Stimulated activated CD4-positive, alpha-beta T cell treated with anti-CD3 and anti-CD28 coated beads, Interleukin-1b, Interleukin-23, amount 100 ng/mL, for 1 hour (primary cell): ENCODE measurements at regions not wholly inside any gene's neighbourhood (a gene's known extent, or its start where the extent isn't known, plus 50 kb on each side); places are given as distances from the start of the nearest gene placed in this dataset.

Experiments used
- DNase-seq, 2 donors: peaks; one replicate each; pipeline ENCODE4 v3.0.0-alpha.2; 2020; ENCODE audit warnings: low read depth in 2 of 2

DNA sequence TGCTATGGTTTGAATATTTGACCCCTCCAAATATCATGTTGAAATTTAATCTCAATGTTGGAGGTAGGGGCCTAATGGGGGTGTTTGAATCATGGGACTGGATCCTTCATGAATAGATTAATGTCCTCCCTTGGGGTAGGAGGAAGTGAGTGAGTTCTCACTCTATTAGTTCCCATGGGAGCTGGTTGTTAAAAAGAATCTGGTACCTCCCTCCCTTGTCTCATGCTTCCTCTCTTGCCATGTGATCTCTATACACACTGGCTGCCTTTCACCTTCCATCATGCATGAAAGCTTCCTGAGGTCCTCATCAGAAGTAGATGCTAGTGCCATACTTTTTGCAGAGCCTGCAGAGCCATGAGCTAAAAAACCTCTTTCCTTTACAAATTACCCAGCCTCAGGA is 177.7 kb upstream of the MCTP2 start:
- no peak for DNase-seq

DNA sequence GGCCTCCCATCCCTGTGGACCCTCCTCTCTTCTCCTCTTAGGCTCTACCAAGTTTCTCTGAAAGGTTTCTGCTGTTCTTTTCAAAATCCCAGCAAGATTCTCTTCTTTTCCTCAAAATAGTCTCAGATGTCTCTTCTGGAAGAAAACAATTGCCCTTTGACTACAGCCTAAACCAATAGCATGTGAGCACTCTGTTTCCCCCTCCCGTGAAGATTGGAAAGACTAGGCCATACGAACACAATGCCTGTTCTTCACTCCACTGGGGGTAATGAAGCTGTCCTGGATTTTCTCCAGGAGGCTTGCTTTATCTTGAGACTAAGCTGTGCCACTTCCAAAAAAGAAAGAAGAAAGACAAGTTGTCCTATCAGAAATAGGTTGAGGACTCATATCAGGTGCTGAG is 178.7 kb upstream of the MCTP2 start:
- no peak for DNase-seq

DNA sequence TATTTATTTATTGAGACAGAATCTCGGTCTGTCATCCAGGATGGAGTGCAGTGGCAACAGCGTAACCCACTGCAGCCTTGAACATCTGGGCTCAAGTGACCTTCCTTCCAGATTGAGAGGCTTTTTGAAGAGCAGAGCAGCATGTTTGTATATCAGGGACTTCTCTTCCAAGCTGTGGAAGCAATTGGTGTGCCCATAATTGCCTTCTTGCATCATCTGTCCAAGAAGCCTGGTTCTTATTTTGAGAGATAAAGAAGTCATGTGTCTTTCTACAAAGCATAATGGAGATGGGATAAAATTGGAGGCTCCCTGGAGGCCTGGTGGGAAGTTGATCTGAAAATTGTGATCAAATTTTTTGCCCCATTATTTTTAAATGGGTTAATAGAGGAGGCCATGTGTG is 183.8 kb upstream of the MCTP2 start:
- DNase-seq = no peak

DNA sequence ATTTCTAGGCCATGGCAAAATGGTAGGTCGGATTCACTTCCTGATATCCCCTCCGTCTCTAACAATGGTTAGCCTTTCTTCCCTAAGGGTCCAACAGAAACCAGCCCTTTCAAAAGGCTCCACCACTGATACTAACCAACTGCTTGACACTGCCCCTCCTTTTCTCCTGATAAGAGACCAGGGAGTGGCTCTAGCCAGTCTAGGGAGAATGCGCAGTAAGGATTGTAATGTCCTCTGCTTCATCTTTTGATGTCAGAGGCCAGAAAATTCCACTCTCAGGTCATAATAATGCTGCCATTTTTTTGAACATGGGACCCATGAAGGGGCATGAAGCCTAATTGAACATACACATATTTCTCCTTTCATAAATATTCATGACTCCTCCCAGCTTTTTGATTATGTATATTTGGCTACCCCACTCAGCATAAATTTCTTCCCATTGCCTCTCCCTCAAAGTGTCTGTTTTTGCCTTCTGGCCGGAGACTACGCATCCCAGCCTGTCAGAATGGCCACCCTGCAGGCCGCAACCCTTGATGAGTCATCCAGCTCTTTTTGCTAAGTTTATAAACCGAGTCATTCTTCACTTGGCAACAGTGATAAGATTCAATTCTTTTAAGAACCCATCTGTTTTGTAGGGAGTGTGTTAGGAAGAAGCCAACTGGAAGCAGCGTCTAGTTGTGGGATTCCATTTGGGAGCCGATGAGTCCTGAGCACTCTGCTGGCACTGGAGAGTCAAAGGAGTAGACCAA is 189.0 kb upstream of the MCTP2 start:
- no peak for DNase-seq

DNA sequence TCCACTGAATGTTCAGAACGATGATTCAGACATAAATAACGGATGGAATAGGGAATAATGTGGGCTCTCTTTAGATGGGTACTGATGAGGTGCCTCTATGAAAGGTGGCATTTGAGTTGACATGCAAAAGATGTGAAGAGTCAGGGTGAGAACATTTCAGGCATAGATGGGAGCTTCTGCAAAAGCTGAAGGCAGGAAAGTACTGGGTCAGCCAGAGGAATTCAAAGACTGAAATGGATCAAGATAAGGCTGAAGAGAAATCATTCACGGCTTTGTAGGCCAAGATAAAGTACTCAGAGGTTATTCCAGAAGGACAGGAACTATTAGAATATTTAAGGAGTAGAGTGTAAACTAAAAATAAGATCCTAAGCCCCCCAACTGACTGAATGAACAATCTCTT is 189.6 kb upstream of the MCTP2 start:
- DNase-seq = no peak

DNA sequence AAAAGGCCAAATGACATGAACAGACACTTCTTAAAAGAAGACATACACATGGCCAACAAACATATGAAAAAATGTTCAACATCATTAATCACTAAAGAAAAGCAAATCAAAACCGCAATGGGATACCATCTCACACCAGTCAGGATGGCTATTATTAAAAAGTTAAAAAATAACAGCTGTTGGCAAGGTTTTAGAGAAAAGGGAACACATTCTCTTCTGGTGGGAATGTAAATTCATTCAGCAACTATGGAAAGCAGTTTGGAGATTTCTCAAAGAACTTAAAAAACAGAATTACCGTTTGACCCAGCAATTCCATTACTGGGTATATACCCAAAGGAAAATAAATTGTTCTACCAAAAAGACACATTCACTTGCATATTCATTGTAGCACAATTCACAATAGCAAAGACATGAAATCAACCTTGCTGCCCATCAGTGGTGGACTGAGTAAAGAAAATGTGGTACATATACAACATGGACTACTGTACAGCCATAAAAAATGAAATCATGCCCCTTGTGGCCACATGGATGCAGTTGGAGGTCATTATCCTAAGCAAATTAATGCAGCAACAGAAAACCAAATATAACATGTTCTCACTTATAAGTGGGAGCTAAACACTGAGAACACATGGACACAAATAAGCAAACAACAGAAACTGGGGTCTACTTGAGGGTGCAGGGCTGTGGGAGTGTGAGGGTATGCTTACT is 190.7 kb upstream of the MCTP2 start:
- DNase-seq = no peak

DNA sequence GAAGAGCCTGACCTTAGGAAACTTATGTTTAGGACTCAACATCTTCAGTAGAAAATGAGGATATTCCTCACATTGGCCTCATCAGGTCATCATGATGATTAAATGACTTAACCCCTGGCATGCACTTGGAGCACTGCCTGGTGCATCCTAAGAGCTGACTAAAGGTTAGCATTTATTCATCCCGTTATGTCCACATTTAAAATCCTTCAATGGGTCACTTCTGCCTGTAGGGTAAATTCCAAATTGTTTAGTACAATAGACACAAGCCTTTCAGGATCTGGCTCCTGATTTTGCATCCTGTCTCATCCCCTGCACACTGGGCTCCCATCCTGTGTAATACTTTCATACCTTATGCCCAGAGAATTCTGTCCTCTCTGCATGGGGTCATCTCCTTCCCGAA is 195.2 kb upstream of the MCTP2 start:
- DNase-seq = no peak

DNA sequence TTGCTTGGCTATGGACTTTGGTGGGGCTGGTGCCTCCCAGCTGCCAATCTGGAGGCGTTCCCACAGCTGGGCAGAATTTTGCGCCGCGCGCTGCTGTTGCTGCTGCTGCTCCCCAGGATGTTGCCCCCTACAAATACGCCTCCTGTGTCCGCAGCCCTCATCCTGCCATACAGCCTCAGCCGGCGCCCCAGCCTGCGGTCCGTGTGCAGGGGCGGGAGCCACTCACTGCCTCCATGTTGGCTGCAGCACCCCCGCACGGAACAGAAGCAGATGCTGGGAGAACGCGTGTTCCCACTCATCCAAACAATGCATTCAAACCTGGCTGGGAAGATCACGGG is 197.7 kb upstream of the MCTP2 start:
- no peak for DNase-seq

DNA sequence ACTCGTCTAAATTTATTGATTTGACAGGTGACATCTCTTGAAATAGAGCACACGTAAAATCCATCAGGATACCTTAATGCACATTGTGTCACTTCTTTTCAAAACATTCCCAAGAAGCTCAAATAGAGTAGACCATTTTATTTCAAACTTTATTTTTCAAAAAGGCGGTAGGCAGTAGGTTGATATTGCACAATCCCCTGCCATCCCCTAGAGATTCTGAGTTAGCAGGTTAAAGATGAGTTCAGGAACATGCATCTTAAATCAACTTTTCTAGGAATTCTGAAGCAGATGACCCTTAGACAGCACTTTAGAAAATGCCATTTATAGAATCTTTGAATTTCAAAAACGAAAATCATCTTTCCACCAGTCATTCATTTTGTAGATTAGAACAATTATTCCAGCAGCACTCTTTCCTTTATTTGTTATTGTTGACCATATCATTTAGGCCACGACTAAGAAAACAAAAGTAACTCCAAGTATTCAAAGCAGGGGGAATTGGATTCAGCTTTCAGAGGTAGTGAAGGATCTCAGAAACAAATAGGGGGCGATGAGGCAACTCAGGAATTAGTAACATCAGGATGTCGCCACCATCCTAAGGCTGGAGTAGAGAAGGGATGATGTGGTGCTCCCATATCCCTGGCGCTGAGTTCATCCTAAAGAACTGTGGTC is 198.2 kb upstream of the MCTP2 start:
- no peak for DNase-seq

DNA sequence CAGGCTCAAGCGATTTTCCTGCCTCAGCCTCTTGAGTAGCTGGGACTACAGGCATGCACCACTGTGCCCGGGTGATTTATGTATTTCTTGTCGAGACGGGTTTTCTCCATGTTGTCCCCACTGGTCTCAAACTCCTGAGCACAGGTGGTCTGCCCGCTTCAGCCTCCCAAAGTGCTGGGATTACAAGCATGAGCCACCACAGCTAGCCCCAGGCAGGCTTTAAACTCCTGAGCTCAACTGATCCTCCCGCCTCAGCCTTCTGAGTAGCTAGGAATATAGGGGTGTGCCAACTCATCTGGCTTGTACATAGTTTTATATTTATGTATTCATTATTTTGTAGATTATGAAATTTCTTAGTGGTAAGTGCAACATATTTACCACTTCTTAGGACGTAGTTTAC is 198.8 kb upstream of the MCTP2 start:
- DNase-seq = no peak

DNA sequence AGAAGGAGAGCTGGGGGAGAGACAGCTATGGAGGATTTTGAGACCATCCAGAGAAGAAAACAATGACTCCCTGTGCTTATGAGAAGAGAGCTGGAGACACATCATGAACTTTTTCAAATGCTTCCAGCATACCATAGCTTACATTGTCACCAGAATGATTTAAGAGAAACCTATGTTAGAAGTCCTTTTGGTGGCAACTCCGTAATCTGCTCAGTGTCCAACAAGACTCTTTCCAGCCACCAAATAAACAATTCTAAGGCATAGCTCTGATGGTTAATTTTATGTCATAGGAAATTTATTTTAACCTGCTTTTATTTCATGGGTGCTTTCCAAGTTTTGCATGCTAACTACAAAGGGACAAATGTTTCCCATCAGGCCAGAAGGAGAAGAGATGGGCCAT is 200.3 kb upstream of the MCTP2 start:
- DNase-seq = no peak

DNA sequence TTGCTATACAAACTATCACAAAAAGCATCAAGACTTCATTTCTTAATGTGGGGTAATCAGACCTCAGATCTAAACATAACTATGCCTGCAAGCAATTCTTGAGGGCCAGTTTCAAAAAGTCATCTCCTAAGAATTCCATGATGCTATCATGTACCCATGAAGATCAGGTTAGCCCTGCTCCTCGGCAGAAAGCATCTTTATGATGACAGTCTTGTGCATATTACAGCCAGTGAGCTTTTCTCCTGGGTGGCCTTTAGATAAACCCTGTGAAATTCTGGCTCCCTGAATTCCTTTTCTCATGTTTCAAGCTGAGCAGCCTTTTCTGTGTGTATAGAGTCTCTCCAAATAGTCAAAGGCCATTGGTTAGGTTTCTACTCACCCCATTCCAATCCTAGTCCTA is 201.9 kb upstream of the MCTP2 start:
- DNase-seq = no peak

DNA sequence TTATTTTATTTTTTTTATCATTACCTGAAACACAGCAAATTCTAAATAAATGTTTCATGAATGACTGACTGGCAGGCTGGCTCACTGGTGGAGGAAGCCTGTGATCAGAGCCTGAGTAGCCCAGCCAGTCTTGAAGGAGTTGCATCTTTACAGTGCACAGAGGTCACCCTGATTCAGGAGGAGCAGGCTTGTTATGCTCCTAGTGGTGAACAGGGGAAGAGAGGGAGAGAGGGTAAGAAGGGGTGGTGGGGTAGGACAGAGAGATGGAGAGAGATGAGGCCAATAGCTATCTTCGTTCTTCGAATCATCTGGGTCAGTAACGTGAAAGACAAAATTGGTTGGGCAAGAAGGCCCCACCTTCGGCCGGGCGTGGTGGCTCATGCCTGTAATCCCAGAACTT is 202.6 kb upstream of the MCTP2 start:
- no peak for DNase-seq

DNA sequence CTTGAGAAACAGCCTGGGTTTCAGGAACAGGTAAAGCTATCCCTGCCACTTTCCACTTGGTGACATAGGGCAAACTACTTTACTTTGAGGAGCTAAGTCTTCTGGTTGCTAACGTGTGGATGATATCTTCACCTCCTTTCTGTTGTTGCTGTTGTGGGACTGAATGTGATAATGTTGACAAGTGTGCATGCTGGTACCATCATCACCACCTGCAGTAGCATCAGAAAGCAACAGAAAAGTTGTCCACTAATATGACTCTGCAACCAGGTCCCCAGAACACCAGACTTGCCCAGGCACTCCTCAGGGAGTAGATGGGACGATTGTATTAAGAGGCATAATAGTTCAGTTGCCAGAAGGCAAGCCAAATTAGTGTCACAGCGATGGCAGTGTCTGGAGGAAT is 203.2 kb upstream of the MCTP2 start:
- no peak for DNase-seq

DNA sequence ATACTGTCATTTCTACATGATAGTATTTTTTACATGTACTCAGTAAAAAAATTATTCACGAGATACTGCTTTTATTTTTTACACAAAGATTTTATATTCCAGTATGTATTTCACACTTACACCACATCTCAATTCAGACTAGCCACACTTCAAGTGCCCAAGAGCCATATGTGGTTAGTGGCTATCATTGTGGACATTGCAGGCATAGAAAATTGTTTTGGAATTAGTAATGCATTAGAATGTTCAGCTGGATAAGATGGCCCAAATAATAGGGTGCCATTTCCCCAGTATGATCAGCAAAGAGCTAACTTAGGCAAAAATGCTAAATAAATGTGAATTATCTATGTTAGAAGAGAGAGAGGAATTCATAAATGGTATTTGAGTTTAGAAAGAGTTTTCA is 203.8 kb upstream of the MCTP2 start:
- DNase-seq = no peak

DNA sequence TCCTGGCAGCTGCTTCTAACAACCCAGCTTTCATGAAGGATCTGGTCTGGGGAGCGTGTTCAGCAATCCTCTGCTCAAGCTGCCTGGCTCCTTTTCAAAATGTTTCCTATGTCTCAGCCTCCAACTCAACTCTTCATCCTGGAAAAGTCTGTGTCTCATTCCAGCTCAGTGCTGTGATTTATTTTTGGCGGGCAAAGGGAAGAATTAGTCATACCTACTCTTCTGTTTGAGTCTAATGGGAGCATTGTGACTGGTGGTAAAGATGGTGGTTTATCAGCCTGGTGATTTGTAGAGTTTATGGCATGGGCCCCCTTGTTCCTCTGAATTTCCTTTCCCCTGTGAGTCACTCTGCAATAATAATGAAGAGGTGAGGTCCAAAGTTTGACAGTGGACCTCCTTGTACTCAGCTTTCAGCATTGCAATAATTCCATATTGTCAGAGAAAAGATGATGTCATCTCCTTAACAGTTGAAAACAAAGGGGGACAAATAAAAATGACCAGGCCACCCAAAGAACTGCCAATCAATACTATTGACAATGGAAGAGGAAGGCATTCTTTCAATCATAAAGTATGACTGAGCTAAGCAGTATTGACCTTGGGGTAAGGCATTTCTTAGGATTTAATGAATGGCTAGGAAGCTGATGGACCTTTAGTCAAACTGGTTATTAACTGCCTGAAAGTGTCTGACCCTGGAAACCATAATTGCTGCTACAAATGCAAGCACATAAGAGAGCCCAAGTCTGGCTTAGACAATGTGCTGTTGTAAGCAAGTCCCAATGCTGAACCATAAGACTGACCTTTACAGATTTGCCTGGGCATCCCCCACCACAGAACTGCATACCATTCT is 204.7 kb upstream of the MCTP2 start:
- DNase-seq = no peak

DNA sequence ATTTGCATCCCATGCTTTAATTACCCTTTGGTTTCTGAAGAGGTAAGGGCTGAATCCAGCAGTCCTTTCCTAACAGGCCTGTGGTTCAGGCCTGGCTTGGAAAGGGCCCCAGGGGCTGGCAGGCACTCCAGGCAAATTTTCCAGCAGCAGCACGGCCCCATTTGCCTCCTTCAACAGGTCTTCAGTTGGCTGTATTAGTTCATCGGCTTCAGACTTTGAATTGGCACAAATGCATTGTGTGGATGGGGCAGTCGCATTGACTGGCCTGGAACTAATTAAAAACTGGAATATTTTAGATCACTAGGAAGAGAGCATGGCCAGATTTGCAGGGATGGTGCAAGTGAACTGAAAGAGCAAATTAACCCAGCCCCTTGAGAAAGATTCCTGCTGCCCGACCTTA is 207.8 kb upstream of the MCTP2 start:
- no peak for DNase-seq

DNA sequence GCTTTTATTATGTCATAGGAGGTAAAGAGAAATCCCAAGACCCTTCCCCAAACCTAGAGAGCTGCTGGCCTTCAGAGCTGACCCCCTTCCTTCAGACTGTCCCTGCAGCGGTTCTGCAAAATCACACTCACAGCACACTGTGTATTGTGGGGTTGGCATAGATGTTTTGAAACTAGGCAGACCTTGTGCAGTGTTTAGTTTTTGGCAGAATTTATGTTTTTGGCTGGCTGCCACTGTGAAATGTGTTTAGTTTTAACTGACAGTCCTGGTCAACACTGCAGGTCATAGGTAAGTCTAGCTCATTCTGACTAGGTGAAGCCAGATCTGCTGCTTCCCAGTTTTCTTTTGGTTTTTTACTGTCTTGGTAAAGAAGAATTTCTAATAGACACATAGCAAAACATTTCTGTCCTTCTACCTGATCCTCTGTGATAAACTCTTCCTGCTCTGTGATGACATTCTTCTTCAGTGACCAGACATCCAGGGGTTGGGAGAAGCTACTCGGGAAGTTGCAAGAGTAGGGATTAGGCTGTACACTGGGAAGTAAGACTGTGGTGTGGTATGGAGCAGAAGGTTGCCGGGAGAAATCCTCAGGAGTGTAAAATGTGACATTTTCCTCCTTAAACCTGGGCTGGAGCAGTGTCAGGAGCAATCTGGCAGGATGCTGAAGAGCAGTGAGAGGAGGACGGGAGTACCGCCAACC is 209.6 kb upstream of the MCTP2 start:
- DNase-seq = no peak

DNA sequence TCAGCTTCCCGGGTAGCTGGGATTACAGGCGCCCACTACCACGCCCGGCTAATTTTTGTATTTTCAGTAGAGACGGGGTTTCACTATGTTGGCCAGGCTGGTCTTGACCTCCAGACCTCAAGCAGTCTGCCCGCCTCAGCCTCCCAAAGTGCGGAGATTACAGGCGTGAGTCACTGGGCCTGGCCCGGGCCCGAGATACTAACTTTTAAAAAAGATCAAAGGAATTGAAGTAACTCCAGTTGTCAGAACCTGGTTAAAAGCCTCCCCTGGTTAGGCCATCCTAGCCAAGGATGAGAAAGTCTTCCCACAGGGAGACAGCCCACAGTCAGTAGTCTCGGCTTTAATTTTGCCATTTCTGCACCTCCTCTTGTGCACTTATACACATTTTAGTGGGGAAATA is 212.3 kb upstream of the MCTP2 start:
- DNase-seq = no peak

DNA sequence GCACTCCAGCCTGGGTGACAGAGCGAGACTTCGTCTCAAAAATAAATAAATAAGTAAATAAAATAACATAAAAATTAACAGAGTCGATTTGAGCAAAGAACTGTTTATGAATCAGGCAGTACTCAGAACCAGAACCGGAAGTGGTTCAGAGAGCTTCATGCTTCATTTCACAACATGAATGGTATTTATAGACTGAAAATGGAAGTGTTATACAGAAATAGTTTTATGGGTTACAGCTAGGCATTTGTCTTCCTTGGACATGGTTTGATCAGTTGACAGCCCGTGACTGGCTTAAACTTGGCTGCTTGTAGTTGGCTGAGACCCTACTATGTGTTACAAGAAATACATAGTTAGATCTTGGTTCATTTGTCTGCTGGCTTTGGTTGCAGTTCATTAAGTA is 216.0 kb upstream of the MCTP2 start:
- DNase-seq = no peak

DNA sequence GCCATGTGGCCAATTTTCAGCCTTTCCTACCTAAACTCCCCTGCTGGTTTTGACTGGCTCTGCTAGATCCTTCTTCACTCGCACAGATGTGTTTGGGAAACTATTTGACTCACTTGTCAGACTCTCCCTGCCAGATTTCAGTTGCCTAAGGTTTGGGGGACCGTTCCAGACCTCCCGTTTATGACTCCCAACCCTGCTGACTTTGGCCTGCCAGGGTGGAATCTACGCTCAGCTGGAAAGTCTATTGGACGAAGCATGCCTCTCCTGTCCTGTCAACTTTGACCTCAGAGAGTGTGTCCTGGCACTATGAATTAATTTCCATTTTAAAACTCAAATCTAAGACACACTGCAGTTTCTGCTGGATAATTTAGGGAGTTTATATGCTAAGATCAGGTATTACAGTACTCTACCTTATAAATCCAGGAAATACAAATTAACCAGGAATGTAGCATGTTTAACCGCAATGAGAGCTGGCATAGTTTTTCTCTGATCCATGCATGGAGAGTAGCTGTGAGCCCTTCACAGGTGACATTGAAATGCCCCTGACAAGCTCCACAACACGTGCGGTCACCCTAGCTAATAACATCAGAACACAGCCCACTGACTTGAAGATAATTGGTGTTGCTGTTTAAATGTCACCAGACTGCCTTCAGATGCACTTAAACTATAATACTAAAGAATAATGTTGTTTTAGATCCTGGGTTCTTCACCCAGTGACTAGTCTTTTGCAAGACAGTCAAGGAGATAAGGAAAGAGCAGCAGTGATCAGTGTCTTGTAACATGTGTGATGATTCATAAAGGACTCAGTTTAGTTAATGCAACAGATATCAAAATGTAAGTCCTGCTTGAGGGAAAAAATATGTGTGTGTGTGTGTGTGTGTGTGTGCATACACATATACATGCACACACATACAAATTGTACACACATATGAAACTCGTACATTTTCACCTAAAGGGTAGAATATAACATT is 223.0 kb upstream of the MCTP2 start:
- no peak for DNase-seq
